ENCODE measurements at regions not wholly inside any gene's neighbourhood (a gene's known extent, or its start where the extent isn't known, plus 50 kb on each side); places are given as distances from the start of the nearest gene placed in this dataset.

DNA sequence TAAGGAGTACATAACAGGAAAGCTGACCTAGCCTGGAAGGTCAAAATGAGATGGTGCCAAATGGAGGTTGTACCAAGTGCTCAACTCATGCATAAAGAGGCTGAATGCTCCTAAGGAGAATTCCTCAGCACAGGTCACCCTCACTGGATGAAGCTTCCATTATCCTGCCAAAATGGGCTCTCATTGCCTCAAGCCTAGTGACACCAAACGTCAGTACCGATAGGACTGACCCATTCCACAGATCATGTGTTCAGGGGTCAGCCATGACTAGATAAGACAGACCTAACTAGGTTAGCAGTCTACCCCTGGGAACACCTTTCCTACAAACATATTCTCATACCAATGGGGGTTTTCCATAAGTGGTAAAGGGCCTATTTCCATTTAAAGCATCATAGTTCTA, 160.7 kb downstream of the MEX3B start:
- H3K36me3 ChIP-seq (ENCODE audit: insufficient read depth, low read length), result no peaks in the 10 kb centered on the region
- H3K9ac ChIP-seq (ENCODE audit: low read depth, low read length, poor library complexity, severe bottlenecking), result no peak overlapping the region
- TF ChIP-seq, protein P1, sequence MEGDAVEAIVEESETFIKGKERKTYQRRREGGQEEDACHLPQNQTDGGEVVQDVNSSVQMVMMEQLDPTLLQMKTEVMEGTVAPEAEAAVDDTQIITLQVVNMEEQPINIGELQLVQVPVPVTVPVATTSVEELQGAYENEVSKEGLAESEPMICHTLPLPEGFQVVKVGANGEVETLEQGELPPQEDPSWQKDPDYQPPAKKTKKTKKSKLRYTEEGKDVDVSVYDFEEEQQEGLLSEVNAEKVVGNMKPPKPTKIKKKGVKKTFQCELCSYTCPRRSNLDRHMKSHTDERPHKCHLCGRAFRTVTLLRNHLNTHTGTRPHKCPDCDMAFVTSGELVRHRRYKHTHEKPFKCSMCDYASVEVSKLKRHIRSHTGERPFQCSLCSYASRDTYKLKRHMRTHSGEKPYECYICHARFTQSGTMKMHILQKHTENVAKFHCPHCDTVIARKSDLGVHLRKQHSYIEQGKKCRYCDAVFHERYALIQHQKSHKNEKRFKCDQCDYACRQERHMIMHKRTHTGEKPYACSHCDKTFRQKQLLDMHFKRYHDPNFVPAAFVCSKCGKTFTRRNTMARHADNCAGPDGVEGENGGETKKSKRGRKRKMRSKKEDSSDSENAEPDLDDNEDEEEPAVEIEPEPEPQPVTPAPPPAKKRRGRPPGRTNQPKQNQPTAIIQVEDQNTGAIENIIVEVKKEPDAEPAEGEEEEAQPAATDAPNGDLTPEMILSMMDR (conservative IDR thresholded peaks at IDR 0.05; ENCODE audit: low read length), result no peak
- TF ChIP-seq EZH2phosphoT487 (IDR thresholded peaks at IDR 0.05; ENCODE audit: borderline replicate concordance), result no peak

DNA sequence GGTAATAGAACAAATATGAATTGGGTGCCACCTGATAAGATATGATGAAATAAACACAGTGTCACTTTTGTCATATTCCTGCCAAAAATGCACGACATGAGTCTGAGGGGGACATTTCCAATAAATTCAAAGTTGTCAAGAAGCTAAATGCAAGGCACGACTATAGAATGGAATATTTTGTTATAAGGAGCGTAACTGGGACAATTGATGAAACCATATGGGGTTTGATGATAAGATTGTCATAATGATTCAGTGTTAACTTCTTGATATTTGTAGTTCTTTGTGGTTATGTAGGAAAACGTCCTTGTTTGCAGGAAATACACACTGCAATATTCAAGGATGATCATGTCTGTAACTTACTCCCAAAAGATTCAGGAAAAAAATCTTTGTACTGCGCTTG, 163.3 kb downstream of the MEX3B start:
- no peak overlapping the region for H3K9ac ChIP-seq (ENCODE audit: low read depth, low read length, poor library complexity, severe bottlenecking)
- H3K9me3 ChIP-seq (ENCODE audit: insufficient read depth, low read depth, low read length), result no peaks in the 10 kb centered on the region
- no peak for TF ChIP-seq EZH2phosphoT487 (IDR thresholded peaks at IDR 0.05; ENCODE audit: borderline replicate concordance)
- TF ChIP-seq, protein P1 (conservative IDR thresholded peaks at IDR 0.05; ENCODE audit: low read length), result no peak

More for the DNA sequence above, 160.7 kb downstream of the MEX3B start:
- no peaks in the 10 kb centered on the region for H4K20me1 ChIP-seq (ENCODE audit: insufficient read depth, low read length, poor library complexity, severe bottlenecking)
- no peak overlapping the region for H3K4me2 ChIP-seq (ENCODE audit: low read depth, low read length, poor library complexity, severe bottlenecking)
- no peaks in the 10 kb centered on the region for H3K4me1 ChIP-seq (ENCODE audit: insufficient read depth, low read length, poor library complexity, severe bottlenecking)
- H3K79me2 ChIP-seq (ENCODE audit: insufficient read depth, low read length), result no peaks in the 10 kb centered on the region
- no peak overlapping the region for H3K4me3 ChIP-seq (ENCODE audit: low read length, poor library complexity, severe bottlenecking)
- no peaks in the 10 kb centered on the region for H3K9me2 ChIP-seq (replicated peaks; ENCODE audit: low read depth, low read length)
- H2AFZ ChIP-seq (ENCODE audit: low read length), result no peak overlapping the region
- H3K27me3 ChIP-seq (ENCODE audit: insufficient read depth, low read length, poor library complexity, severe bottlenecking), result no peaks in the 10 kb centered on the region
- no peaks in the 10 kb centered on the region for H3F3A ChIP-seq (ENCODE audit: low read depth)
- H3K9me3 ChIP-seq (ENCODE audit: insufficient read depth, low read depth, low read length), result no peaks in the 10 kb centered on the region

DNA sequence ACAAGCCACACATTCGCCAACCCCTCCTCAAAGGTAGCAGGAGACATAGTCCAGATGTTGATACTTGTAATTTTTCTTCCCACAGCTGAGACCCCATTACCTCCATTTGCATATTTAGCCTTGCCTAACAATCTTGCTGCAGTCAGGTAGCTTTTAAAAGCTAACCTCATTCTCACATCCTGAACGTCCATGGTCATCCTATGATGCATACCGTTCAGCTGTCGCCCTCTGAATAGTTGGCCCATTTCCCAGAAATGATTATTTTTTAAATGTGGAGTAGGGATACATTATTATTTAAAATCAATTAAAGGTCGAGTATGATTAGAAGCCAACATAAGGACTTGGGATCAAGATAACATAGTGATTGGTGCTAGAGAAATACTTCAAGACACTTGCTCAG, 165.0 kb downstream of the MEX3B start:
- Histone ChIP-seq H3K4me3 (ENCODE audit: low read length, poor library complexity, severe bottlenecking) (no peak overlapping the region), H4K20me1 (ENCODE audit: insufficient read depth, low read length, poor library complexity, severe bottlenecking) (no peaks in the 10 kb centered on the region), H3F3A (ENCODE audit: low read depth) (no peaks in the 10 kb centered on the region), H3K9ac (ENCODE audit: low read depth, low read length, poor library complexity, severe bottlenecking) (no peak overlapping the region), H3K4me2 (ENCODE audit: low read depth, low read length, poor library complexity, severe bottlenecking) (no peak overlapping the region), H3K36me3 (ENCODE audit: insufficient read depth, low read length) (no peaks in the 10 kb centered on the region), H3K4me1 (ENCODE audit: insufficient read depth, low read length, poor library complexity, severe bottlenecking) (no peaks in the 10 kb centered on the region), H3K9me2 (replicated peaks; ENCODE audit: low read depth, low read length) (no peaks in the 10 kb centered on the region), H2AFZ (ENCODE audit: low read length) (no peak overlapping the region), H3K9me3 (ENCODE audit: insufficient read depth, low read depth, low read length) (no peaks in the 10 kb centered on the region), H3K79me2 (ENCODE audit: insufficient read depth, low read length) (no peaks in the 10 kb centered on the region), H3K27me3 (ENCODE audit: insufficient read depth, low read length, poor library complexity, severe bottlenecking) (no peaks in the 10 kb centered on the region)
- TF ChIP-seq, protein P1 (conservative IDR thresholded peaks at IDR 0.05; ENCODE audit: low read length), result no peak
- no peak for TF ChIP-seq EZH2phosphoT487 (IDR thresholded peaks at IDR 0.05; ENCODE audit: borderline replicate concordance)

More for the DNA sequence above, 163.3 kb downstream of the MEX3B start:
- H3K4me2 ChIP-seq (ENCODE audit: low read depth, low read length, poor library complexity, severe bottlenecking), result no peak overlapping the region
- no peaks in the 10 kb centered on the region for H3K79me2 ChIP-seq (ENCODE audit: insufficient read depth, low read length)
- H3K4me3 ChIP-seq (ENCODE audit: low read length, poor library complexity, severe bottlenecking), result no peak overlapping the region
- H3K4me1 ChIP-seq (ENCODE audit: insufficient read depth, low read length, poor library complexity, severe bottlenecking), result no peaks in the 10 kb centered on the region
- no peaks in the 10 kb centered on the region for H3K36me3 ChIP-seq (ENCODE audit: insufficient read depth, low read length)
- H3K27me3 ChIP-seq (ENCODE audit: insufficient read depth, low read length, poor library complexity, severe bottlenecking), result no peaks in the 10 kb centered on the region
- H2AFZ ChIP-seq (ENCODE audit: low read length), result no peak overlapping the region
- no peaks in the 10 kb centered on the region for H4K20me1 ChIP-seq (ENCODE audit: insufficient read depth, low read length, poor library complexity, severe bottlenecking)
- H3F3A ChIP-seq (ENCODE audit: low read depth), result no peaks in the 10 kb centered on the region
- H3K9me2 ChIP-seq (replicated peaks; ENCODE audit: low read depth, low read length), result no peaks in the 10 kb centered on the region

Data from Loucy (cell line).